DMS53 treated with DMSO at 0.1 percent for 48 hours (cell line): ENCODE measurements at regions not wholly inside any gene's neighbourhood (a gene's known extent, or its start where the extent isn't known, plus 50 kb on each side); places are given as distances from the start of the nearest gene placed in this dataset.
"Not testable (repeated sequence)": the region's sequence is repeated elsewhere in the genome, so short reads cannot be mapped to it uniquely, and the experiment has no call there.

Experiments
- DNase-seq: peaks from one replicate; lab custom pipeline; 2025; ENCODE audit not compliant: unreplicated experiment; lab: John Stamatoyannopoulos, UW

DNA sequence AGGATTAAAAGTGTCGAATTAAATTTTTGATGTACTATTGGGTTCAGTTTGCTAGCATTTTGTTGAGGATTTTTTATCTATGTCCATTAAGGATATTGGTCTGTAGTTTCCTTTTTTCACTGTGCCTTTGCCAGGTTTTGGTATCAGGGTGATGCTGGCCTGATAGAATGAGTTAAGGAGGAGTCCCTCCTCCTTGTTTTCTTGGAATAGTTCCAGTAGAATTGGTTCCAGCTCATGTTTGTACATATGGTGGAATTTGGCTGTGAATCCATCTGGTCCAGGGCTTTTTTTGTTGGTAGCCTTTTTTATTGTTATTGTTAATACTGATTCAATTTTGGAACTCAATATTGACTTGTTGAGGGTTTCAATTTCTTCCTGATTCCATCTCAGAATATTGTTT lies 141.8 kb downstream of the SIM1 start:
- DNase-seq: no peak

DNA sequence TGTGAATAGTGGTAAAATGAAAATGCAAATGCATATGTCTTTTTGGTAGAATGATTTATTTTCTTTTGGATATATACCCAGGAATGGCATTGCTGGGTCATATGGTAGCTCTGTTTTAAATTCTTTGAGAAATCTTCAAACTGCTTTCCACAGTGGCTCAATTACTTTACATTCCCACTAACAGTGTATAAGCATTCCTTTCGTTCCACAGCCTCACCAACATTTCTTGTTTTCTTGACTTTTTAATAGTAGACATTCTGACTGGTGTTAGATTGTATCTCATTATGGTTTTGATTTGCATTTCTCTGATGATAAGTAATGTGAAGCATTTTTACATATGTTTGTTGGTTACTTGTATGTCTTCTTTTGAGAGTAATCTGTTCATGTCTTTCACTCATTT lies 144.0 kb downstream of the SIM1 start:
- no peak for DNase-seq

DNA sequence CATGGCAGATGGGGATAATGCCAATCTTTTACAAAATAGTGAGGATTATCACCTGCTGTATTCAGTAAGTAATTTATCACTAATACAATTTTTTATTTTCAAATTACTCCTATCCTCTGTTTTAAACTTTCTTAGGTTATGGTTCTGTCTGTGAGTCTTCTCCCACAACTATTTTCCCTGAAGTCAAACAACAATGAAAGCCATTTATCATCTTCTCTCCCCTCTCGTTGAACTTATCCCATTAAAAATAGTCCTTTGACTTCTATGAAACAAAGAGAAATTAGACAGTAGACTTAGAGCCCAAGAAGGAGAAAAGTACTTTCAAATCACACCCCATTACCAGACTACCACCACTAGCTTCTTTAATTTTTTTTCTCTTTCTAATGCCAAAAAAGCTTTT lies 147.7 kb downstream of the SIM1 start:
- DNase-seq: no peak

DNA sequence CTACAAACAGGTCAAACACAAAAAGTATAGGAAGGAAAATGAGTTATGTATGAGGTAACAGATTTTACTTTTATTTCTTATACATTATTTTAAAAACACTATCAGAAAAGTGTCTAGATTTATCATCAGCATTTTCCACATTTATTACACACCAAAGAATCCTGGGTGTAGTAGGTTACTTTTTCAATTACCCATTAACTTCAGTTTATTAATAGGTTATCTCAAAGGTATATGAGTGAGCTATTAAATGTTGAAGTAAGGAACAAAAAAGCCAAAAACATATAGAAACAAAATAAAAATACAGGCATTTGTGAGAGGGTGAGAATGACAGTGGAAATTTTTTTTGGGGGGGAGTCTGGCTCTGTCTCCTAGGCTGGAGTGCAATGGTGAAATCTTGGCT lies 150.5 kb downstream of the SIM1 start:
- DNase-seq: no peak

DNA sequence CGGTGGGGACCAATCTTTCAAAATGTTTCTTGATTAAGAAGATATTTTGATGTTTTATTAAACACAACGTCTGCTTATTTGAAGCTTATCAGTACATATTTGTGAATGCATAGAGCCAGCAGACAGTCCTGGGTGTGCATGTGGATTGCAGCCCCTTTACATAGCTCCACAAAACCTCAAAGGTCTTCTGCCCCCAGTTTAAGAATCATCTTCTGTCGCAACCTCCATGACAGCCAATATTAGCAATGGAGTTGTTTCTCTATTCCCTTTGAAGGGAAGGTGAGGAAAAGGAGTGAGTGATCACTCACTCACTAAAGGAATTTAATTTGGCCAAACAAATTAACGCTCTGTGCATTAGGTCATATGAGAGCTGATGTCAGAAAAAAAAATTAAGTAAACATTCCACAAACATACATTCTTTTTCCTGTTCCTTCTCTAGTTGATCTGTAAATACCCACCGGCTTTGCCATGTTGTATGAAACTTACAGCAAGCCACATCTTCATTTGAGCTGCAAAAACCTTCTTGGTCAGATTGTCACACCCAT lies 152.9 kb downstream of the SIM1 start:
- no peak for DNase-seq

DNA sequence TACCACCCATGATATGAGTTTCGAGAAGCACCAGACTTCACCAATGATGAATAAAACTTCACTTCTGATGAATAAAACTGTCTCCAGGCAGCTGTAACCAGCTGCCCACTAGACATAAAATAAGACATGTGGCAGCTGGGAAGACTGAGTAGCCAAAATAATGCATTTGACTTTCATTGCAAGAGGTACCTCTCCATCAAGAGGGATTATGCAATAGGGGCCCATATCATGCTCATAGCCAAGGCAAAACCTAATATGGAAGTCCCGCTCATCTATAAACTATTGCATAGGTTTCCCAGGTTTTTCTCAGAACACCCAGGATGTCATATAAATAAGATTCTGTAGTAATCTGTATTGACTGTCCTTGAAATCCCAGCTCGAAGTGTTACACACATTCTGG lies 155.5 kb downstream of the SIM1 start:
- no peak for DNase-seq

DNA sequence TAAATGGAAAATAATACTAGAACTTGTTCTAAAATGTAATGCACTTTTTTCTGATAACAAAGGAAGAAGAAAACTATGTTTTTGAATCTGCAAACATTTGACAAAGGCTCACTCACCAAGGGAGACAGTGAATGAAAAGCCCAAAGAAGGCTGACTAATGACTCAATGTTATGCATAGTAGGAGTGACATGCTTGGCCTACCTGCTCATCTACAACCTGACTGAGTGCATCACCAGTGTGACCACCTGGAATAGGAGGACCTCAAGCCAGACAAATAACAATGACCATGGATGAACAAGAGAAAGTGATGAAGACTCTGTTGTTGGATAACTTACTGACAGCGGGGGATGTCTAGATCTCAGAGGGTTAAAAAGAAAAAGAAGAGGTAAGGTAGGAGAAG lies 157.2 kb downstream of the SIM1 start:
- DNase-seq: no peak

DNA sequence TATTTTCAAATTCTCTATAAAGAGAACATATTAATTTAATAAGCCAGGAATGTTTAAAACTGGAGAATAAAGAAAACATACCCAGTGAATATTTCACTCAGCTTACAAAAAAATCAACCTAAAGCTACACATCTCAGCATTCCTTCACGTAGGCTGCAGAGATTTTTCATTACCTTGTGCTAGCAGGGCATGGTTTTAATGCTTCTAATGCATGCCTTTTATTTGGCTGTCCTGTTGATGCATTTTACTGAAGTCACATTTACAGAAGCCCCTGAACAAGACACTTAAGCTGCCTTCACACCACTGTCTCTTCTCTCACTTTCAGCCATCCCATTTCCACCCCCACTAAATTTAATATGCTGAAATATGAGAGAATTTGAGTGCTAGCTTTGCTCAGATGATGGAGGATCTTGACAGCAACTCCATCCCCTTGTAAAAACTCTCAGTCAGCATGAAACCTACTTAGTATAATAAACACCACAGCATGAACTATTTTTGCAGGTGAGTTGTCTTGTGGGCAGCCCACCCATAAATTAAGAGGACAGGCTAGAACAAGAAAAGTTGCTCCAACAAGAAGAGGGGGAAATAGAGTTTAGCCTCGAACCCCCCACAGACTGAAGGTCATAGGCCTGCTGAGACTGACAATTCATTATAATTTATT lies 159.4 kb downstream of the SIM1 start:
- no peak for DNase-seq

DNA sequence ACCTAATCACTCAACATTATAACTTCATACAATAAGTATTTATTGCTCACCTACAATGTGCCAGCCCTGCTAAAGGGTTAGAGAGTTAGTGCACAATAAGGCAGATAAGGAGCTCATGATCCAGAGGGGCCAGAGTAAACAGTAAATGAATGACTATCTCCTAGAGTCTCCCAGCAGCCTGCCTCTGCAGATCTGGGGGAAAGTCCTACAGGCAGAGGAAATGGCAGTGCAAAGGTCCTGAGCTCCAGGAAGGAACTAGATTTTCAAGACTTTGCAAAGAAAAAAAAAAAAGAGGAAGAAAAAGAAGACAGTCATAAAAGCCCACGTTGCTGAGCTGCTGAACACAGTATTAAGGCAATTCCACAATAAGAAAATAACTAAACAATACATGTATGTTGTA lies 160.1 kb downstream of the SIM1 start:
- DNase-seq: no peak

DNA sequence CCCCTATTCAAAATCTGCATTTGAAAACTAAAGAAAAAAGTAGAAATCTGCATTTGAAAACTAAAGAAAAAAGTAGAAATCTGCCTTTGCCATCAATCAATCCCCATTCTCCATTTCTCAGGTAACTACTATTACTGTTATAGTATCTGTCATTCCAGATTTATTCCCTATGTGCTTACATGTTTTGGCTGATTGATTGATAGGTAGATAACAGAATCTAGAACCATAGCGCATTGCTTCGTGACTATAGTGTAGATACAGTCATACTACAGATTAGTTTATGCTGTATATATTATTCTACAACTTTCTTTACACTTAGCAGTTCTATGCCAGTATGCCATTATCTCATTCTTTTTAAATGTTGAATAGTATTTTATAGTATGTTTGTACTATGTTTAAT lies 163.0 kb downstream of the SIM1 start:
- DNase-seq: no peak

DNA sequence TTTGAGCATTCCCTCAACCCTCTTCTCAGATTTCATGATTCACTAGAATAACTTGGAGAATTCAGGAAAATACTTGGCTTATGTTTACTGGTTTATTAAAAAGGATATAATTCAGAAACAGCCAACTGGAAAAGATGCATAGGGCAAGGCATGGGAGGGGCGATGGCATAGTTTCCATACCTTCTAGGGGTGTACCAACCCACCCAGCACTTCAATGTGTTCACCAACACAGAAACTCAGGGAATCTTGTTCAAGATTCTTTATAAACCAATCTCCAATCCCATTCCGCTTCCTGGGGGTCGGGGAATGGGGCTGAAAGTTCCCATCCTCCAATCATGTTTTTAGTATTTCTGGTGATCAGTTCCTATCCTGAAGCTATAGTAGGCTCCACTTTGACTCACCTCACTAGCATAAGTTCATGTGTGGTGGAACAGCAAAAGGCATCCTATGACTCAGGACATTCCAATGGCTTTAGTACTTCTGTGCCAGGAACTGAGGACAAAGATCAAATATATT lies 164.4 kb downstream of the SIM1 start:
- no peak for DNase-seq

DNA sequence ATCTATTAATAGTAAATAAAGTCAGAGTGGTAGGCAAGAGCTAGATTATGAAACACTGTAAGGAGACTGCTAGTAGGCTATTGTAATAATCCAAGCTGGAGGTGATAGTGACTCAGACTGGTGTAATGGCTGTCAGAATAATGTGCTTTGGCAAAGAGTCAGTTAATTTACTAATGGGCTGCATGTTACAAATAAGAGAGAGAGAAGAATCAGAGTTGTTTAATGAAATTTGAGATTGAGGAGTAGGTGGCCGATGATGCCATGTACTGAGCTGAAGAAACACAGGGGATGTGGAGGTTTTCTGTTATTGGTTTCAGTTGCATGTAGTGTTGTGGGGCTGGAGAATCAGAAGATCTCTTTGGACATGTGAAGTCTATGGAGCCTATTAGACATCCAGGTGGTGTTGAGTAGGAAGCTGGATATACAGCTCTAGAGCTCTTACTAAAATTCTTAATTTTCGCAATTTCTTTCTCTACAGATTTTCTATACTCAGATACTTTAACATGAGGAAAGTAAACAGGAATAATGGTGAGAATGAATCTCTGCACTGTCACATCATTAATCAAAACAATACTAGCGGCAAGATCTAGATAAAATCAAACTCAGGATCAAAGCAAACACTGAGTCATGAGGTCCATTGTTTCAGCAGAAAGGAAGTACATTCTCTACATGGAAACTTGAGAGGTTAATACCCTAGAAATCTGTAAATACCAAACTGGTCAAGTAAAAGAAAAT lies 167.7 kb downstream of the SIM1 start:
- DNase-seq: peak; percentile 61

DNA sequence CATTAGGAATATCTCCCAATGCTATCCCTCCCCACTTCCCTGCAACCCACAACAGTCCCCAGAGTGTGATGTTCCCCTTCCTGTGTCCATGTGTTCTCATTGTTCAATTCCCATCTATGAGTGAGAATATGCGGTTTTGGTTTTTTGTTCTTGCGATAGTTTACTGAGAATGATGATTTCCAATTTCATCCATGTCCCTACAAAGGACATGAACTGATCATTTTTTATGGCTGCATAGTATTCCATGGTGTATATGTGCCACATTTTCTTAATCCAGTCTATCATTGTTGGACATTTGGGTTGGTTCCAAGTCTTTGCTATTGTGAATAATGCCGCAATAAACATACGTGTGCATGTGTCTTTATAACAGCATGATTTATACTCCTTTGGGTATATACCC lies 169.5 kb downstream of the SIM1 start:
- not testable (repeated sequence) for DNase-seq

DNA sequence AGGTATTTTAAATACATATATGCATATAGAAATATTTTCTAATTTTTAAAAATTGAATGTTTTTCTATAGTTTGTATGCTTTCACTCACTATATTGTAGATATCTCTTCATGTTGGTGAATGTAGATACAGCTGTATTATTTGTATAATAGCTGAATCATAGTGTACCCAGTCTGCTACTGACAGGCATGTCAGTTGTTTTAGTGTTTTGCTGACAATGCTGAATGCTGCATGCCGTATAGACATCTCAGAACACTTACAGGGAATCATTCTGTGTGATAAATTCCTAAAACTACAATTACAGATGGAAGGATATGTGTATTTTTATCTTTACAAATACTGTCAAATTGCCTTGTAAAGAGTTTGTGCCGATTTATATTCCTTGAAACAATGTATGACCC lies 175.4 kb downstream of the SIM1 start:
- DNase-seq: peak; percentile 13

DNA sequence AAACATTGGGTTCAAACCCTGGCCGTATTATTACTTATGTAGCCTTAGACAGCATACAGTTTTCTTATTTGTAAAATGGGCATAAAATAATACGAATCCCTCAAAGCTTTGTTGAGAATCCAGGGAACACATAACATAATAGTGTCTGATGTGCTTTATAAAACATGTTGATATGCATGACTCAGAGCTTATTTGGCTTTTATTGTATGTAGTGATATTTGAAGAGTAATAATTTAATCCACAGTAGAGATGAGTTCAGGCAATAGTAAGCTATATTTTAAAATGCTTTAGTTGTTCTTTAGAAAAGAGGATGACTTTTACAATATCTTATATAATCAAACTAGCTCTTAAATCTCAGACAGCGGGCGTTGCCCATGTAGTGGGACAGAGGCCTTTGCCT lies 176.4 kb downstream of the SIM1 start:
- DNase-seq: no peak

DNA sequence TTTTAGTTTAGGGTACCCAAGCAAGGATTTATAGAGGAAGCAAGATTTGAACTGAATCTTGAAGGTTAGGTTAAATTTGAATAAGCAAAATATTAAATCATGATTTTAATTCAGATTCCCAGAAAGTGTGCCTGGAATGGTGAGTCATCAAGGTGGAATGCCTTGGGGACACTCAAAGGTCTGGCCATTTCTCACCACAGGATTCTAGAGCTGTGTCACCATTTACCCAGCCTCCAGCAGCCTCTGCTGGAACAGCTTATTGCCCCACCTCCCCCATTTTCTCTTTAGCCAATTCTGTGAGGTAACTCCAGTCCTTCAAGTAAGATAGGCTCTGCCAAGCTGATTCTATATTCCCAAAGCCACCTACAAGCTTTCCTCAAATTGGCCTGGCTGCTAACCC lies 181.4 kb downstream of the SIM1 start:
- DNase-seq: no peak

DNA sequence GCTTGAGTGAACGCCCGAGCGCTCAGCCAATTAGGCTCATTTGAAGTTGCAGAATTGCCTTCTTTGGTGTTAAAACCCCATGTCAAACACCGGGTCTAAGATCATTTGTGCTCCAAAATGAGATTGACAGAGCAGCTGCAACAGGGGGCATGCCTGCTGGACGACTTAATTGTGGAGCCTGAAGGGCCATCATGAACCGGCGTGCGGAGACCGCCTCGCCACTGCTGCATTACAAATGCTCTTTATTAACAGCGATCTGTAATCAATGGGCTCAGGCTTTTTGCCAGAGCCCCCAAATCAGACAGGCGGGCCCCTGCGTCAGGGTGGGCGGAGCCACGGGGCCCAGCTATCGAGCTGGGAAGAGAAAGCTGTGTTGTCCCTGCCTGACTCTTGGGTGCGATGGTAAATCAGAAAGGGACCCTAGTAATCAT lies 183.2 kb downstream of the SIM1 start:
- DNase-seq: no peak

DNA sequence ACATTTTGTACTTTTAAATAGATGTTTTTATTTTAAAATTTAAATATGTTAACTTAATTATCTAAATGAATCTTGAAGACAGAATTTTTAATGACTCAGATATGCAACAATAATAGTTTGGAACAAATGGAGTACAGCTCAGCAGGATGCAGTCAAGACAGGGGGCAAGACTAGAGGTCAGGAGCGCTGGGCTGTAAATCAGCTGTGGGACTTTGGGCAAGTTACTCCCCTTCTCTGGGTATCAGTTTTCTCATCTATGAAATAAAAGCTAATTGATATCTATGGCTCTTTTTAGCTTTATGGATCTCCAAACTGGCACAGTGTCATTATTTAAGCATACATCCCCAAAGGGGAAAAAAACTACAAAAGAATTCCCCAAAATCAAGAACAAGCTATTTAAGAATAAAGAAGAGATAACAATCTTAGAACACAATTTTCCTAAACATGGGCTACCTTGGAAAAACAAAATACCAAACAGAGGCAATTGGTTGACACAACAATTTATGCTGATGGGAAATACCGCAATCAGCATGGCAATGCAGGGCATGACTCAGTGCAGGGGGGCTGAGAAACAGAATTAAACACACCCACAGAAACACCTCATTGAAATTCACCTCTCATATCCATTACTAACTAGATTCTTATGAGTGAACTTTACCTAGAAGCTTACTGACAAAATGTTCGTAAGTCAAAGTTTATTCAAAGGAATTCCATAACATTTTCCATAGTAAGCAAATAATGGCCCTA lies 188.2 kb downstream of the SIM1 start:
- DNase-seq: no peak

DNA sequence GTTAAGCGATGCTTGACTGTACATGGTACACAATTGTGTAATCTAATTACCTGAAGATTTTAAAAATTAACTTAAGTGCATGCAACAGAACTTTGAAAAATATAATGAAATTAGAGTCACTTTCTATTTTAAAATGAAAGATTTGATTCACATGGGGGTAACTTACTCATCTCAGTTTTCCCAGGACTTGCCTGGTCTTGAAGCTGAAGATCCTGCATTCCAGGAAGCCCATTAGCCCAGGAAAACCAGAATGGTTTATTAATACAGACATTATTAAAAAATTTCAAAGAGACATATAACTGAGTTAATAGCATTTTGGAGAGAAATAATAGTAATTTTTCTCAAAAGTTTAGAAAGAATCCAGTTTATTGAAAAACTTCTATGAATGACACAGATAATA lies 190.6 kb downstream of the SIM1 start:
- DNase-seq: no peak

DNA sequence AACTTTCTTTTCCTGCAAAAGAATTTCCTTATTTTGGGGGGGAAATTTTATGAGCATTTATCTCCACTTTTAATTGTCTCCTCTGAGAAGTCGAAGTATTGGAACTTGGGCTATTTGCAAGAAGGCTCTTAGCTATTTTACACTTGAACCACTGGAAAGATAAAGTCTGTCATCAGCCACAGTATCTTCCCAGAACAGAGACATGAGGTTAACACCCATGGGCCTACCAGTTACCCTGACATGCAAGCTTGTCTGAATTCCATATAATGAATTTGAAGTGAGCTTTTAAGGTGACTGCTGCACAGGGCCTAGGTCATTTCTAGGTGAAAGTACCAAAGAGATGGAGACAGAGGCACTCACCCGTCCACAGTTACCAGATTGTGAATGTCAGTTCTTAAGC lies 193.1 kb downstream of the SIM1 start:
- no peak for DNase-seq

DNA sequence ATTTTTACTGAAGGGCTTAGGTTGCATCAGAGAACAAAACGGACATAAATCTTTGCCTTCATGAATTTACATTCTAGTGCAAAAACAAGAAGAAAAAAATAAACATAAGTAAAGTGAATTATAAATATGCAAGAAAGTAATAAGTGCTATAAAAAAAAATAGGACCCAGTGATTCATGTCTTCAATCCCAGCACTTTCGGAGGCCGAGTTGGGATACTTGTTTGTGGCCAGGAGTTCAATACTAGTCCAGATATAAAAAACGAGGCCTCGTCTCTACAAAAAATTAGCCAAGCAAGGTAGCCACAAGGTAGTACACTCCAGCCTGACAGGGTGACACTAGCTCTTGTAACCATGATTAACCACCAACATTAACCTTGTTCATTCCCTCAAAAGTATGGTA lies 193.5 kb downstream of the SIM1 start:
- no peak for DNase-seq

DNA sequence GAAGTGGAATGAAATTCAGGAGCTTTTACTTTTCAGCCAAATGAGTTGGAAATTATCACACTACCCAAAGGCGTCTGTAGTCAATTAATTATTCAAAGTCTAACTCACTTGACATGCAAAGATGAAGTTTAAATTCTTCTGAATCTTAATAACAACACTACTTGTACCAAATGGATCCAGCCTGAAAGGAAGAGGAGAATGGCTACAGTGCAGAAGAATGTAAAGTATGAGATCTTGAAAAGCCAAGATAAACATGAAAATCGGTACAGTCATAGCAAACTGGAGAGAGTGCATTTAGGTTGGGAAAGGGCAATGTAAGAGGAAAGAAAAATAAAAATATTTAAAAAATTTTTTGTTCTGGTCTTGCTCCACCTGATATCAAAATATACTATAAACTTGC lies 195.5 kb downstream of the SIM1 start:
- no peak for DNase-seq
